ENCODE measurements at regions not wholly inside any gene's neighbourhood (a gene's known extent, or its start where the extent isn't known, plus 50 kb on each side); places are given as distances from the start of the nearest gene placed in this dataset.
A peak's percentile ranks its signal among the peaks of the same experiment; 100 is the strongest.
"Not testable (repeated sequence)": the region's sequence is repeated elsewhere in the genome, so short reads cannot be mapped to it uniquely, and the experiment has no call there.

DNA sequence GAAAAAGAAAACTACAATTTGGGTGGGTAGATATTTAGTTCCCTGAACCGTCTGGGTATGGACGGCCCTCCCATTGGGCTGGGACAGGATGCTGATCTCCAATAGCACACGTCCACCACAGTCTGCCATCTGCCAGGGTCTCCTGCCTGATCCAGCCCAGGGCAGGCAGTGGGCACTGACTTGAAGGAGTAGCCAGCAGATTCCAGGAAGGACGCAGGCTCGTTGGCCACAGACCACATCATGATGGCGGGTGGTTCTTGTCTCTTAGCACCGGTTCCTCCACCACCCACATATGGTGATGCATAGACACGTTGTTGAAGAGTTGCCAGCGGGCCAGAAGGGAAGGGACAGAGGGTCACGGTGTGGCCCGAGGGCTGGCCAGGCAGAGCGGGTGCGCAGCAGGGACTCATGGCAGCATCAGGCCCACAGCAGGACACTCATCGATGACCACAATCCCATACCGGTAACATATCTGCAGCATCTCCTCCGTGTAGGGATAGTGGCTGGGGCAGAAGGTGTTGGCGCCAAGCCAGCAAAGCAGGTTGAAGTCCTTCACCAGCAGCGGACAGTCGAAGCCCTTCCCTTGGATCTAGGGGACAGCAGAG is 155.8 kb upstream of the FAM174A start:
- not testable (repeated sequence) for DNase-seq (ENCODE audit: low spot score)

DNA sequence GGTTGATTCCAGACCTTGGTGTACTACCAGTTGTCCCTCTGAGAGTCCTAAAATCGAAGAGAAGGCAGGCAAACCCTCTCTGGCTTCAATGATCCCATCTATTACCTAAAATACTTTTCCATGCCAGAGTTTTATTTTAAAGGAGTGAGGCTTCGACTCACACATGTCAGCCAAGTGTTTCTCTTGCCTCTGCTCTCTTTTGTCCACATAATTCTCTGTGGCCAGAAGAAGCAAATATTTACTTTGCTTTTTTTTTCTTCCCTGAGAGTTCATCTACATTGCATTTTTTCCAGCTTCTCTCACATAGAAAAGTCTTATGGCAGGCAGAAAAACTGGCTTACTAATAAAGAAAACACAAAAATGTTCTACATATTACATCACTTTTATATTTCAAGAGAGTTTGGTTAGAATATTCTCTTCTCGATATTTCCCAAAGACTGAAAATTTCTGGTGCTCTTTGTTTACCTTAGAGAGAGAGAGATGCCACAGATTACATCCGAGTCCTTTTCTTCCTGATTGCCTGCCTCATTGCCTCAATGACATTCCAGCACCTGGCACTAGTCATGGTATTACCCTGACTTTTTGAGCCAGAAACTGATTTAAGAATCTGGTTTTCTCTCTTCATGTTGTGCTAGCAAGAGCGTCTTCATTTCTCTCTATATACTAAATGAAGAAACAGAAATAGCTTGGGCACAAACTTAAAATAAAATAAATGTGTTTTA is 170.3 kb upstream of the FAM174A start:
- DNase-seq (ENCODE audit: low spot score), result not testable (repeated sequence)

DNA sequence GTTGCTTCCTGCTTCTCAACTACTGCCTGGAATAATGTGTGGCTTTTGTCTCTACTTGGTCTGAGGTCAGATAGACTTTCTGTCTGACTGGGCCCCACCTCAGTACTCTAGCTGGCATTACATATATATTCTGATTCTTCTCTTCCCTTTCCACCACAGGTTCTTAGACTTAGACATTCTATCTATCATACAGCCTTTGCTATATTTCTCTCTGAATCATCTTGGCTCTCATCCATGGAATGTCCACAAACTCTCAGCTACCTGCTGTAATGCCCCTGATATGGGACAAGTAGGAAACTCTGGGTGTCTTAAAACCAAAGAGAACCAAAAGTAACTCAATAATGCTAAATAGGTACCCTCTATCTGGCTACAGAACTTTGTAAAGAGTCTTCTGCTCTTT is 170.8 kb upstream of the FAM174A start:
- not testable (repeated sequence) for DNase-seq (ENCODE audit: low spot score)

DNA sequence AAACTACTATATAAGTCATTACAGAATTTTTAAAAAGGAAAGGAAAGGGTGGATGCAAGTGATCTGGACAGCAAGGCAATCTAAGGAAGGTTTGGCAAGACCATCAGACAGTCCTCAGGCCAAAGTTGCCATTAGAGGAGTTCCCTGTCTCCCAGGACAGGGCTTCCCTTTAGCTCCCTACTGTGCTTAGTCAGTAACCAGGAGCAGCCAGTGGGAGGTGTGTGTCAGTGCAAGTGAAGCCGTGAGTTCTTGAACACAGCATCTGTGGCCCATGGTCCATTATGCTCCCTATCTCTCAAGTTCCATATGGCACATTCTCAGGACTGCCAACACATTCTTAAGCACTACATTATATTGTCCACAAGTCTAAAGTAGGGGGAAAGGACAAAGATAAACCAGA is 175.2 kb upstream of the FAM174A start:
- DNase-seq (ENCODE audit: low spot score), result not testable (repeated sequence)

DNA sequence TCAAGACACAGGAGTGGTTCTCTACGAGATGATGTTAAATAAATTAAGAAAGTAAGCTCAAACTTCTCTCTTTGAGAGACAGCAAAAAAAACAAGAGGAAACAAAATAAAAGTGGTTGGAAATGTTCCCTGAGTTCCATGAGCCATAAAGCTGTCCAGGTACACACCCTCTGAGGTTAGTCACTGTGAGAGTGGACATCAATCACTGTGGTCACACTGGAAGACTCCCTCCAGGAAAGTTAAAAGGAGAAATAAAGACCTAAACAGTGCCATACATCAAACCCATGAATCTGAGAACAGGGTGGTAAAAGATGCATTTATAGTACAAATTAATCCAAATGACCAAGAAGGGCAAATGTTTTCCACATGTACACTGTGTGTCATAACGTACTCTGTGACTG is 188.9 kb upstream of the FAM174A start:
- DNase-seq (ENCODE audit: low spot score), result not testable (repeated sequence)

DNA sequence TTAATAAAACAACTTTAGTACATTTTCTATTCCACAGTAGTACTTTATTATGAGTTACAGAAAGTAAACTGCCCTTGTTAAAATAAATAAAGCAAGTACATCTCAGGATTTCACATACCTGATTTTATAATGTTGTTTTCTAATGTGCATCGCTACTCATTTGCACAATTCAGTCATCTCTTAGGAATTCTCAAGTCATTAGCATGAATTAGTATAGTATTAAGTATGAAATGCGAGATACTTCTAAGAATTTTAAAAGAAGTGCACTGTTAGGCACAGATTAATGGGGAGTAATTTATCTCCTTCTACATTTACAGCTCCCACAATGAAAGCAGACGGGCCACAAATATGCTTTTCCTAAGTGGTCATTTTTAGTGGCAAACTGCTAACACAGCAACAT is 193.7 kb upstream of the FAM174A start:
- DNase-seq (ENCODE audit: low spot score), result not testable (repeated sequence)

DNA sequence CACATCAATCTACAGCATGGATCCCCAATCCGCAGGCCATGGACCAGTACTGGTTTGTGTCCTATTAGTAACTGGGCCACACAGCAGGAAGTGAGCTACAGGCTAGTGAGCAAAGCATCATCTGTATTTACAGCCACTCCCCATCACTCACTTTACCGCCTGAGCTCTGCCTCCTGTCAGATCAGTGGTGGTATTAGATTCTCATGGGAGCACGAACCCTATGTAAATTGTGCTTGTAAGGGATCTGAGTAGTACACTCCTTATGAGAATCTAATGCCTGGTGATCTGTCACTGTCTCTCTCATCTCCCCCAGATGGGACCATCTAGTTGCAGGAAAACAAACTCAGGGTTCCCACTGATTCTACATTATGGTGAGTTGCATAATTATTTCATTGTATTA is 212.7 kb upstream of the FAM174A start:
- no peak for DNase-seq (ENCODE audit: low spot score)

DNA sequence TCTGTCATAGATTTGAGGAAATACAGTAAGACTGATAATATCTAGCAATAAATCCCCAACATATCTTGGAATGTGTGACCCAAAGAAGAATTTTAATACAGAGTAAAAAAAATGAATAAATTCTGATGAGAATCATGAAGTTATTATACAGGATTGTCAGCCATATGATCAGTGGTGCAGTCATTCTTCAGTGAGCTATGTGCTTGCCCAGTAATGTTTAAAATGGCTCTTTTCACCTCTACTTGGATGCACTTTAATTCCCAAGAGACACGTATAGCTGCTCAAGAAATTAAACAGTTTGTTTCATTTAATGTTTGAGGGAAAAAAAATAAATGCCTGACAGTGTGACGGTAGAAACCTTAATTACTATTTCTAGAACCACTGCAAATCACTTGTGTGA is 215.3 kb upstream of the FAM174A start:
- no peak for DNase-seq (ENCODE audit: low spot score)

DNA sequence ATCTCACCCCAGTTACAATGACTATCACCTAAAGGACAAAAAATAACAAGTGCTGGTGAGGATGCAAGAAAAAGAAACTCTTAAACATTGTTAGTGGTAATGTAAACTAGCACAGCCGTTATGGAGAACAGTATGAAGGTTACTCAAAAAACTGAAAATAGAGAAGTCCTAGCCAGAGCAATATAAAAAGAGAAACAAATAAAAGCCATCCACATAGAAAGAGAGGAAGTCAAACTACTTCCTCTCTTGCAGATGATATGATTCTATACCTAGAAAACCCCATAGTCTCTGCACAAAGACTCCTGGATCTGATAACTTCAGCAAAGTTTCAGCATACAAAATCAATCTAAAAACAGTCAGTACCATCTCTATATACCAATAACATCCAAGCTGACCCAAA is 221.5 kb upstream of the FAM174A start:
- no peak for DNase-seq (ENCODE audit: low spot score)

DNA sequence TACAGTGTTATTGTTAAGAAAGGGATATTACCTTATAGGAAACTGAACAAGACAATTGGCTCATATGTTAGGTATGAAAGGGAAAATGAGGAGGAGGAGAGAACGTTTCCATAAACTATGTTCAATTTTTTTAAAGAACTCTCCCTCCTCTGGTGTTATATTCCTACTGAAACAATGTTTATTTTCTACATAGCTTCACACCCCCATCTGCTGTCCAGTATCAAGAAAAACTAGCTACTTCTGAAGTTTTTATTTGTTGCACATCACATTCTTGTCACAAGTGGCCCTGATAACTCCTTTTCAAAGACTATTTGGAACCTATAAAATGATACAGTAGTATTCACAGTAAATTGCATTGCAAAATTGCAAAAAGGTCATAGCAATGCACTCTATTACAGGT is 223.4 kb upstream of the FAM174A start:
- peak; percentile 26 for DNase-seq (ENCODE audit: low spot score)

DNA sequence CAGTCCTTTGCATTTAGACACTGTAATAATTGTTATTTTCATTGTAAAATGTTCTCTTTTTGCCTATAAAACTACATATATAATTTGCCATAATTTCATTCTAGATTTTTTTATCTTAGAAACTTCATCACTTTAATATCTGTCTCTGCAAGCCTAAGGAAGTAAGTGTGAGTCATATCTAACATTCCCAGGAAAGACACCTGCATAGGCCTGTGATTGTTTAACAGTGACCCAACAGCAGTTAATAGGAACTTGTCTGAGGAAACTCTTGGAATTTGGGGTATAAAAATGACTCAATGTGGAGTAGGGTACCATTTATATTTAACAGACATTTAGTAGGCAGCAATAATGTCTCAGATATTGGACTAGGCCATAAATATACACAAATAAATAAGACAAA is 229.2 kb upstream of the FAM174A start:
- DNase-seq (ENCODE audit: low spot score), result peak; percentile 19

DNA sequence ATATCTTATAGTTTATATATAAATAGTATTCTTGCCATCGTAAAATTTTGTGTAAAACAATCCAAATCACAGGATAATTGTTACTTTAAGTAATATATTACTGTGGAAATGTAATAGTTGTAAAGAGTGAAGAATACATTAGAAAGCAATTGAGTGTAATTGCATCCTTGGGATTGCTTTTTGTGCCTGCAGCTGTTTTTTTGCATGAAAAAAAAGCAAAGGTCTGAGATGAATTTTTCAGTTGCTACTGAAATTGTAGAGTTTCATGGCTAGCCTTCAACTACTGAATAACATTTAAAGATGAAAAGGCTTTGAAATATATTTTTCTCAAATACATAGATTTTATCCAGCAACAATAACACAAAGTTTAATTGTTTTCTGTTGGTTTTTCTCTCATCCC is 232.0 kb upstream of the FAM174A start:
- no peak for DNase-seq (ENCODE audit: low spot score)

DNA sequence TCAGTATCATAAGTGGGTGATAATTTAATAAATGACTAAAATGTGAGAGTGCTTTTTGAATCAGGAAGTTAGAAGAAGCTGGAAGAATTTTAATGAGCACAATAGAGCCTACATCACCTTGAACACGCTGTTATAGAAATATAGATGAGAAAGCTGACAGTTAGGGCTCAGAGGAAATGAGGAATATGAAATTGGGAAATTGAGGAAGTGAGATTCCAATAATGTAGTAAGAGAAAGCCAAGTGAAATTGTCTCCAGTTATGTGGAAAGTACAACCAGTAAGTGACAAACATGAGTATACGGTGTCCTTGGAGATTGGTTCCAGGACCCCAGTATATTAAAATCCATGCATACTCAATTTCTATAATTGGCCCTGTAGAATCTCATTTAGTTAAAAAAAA is 235.9 kb upstream of the FAM174A start:
- no peak for DNase-seq (ENCODE audit: low spot score)

DNA sequence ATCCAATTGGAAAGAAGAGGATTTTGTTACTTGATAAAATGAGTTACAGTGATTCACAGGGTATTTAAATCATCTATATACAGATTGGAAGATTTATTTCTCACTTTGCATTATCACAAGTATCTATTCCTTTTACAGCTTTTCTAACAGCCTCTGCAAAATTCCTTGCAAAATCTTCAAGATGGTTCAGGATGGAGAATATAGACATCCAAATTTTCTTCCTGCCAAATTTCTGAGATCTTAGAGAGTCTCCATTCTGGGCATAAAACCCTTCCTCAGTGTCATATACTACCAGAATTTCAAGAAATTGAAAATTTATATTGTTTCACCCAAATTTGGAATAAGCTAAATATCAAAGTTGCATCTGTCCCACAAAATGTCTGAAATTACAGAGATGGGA is 259.1 kb upstream of the FAM174A start:
- no peak for DNase-seq (ENCODE audit: low spot score)

DNA sequence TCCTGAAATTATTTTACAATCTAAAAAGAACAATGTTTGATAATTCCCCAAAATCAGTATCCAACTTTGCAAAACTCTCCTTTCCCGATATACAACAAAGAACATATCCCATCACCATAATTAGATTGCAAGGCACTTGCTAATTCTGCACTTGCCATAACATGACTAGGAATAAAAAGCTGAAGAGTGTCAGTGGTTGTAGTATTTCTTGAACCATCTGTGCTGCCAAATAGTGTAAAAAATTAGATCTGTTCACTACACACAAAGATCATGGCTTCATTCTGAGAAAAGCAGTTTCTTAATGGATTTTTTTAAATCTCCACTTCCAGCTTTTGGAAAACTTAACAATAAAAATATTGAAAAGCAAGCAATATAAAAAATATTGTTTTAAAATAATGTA is 259.5 kb upstream of the FAM174A start:
- no peak for DNase-seq (ENCODE audit: low spot score)

DNA sequence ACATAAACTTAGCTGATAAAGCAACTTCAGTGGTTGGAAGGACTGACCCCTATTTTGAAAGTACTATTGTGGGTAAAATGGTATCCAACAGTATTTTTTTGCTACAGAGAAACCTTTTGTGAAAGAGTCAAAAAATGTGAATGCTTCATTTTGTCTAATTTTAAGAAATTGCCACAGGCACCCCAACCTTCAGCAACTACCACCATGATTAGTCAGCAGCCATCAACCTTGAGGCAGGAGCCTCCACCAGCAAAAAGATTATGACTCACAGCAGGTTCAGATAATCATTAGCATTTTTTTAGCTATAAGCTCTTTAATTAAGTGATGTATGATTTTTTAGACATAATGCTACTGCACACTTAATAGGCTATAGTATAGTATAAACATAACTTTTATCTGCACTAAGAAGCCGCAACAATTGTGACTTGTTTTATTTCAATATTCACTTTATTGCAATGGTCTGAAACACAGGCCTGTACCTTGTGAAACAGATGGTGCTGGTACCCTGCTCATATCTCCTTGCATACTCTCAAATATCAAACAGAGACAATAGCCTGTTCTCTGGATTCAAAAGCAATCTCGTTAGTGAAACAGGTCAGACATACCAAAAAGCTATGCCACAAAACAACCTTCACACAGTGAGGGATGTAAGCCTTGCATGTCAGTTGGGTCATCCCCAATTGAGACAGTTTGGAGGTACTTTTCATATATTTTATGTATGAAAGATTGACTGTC is 261.2 kb upstream of the FAM174A start:
- DNase-seq (ENCODE audit: low spot score), result no peak

DNA sequence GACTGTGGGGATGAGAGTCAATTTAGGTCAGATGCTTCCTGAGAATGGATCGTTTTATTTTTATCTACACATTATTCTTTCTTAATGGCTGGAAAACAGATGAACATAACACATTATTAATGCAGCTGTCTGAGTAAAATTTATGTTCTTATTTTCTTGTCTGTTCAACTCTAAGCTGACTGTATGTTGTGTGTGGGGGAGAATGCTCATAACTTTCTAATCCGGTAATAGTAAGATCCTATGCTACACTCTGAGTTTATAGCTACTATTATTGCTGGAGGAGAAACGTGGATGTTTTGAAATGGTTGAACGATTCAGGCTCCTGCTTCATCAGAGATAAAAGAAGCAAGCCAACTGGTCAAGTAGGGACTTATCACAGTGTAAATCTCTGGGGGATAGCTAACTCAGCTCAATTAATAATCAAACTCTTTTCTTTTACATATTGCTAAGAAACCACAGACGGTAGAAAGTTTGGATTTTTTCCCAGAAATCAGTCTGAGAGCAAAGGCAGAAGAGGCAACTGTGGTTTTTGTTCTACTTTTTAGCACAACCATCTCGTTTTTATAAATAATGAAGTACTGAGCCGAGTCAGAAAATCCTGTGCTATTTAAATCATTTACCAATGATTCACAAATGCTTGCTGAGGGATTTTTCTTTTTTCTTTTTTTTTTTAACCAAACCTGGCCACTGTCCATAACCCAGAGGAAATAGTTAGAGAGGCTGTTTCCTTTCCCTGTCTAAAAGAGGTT is 265.0 kb upstream of the FAM174A start:
- peak; percentile 57 for DNase-seq (ENCODE audit: low spot score)

DNA sequence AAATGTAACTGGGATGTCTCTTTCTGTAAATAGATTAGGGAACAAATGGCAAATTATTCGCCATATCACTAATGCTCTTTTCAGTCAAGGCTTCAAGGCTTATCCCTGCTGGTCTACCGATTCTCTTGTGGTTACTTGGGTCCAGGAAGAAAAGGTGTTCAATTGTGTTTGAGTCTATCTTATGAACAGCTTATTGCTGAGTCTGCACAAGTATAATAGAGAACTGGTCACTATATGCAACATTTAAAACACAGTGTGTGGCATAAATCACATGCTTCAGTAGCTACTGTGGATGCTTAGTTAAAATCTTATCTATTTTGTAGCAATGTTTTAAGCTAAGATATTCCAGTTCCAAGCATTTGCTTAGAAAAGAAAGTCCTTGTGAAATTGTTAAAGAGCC is 274.2 kb upstream of the FAM174A start:
- DNase-seq (ENCODE audit: low spot score), result no peak

DNA sequence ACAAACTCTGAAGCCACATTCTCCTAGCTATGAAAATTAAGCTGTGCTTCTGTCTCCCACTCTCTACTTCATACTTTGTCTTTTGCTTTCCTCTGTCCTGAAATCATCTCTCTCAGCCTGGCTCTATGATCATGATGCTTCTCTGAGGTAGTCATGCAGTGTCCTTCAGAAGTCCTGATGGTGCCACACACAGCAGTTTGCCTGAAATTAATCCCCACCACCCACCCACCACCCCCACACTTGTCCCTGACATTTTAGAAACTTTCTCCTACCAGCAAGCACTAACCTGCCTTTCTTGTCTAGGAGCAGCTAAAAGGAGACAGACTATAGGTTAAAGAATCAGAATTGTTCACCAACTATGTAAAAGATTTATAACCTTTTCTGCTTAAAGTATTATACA is 282.2 kb upstream of the FAM174A start:
- DNase-seq (ENCODE audit: low spot score), result no peak

DNA sequence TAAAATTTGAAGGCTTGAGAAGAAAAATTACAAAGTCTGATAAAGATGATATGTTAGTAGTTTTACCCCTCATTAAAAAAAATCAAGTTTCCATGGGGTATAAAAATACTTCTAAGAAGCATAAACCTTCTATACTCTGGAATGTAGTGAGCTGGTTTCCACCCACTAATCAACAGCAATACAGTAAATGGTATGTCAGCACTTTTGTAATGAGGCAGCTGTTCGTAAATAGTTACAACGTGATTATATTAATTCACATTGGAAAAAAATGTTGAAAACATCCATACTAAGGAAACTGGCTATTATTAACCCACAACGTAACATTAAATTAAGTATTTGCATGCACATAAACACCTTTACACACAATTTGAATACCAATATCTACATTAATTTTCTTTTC is 283.1 kb upstream of the FAM174A start:
- DNase-seq (ENCODE audit: low spot score), result no peak

DNA sequence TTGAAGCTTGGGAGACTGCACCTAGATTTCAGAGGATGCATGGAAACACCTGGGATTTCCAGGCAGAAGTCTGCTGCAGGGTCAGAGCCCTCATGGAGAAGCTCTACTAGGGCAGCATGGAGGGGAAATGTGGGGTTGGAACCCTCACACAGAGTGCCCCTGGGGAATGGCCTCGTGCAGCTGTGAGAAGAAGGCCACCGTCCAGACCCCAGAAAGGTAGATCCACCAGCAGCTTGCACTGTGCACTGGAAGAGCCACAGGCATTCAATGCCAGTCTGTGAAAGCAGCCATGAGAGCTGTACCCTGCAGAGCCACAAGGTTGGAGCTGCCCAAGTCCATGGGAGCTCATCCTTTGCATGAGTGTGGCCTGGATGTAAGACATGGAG is 285.3 kb upstream of the FAM174A start:
- DNase-seq (ENCODE audit: low spot score), result no peak

DNA sequence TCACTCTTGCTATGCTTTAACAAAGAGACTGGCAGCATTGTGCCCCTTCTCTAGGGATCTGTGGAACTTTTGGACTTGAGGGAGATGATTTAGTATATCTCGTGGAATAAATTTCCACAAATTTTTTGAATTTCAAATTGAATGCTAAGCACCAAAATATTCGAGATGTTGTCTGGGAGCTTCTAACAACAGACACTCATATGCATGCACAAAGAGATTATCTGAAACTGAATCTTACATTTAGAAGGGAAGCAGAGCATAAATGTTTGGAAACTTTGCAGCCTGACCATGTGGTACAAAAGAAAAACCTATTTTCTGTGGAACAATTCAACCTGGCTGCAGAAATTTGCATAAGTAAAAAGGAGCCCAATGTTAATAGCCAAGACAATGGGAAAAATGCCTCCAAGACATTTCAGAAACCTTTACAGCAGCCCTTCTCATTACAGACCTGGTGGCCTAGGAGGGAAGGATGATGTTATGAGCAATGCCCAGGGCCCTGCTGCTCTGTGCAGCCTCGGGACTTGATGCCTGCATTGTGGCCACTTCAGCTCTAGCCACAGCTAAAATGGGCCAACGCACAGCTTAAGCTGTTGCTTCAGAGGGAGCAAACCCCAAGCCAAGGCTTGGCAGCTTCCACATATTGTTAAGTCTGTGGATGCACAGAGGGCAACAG is 285.8 kb upstream of the FAM174A start:
- no peak for DNase-seq (ENCODE audit: low spot score)

Data from A172 (cell line).